ENCODE measurements at regions not wholly inside any gene's neighbourhood (a gene's known extent, or its start where the extent isn't known, plus 50 kb on each side); places are given as distances from the start of the nearest gene placed in this dataset.

- TF ChIP-seq KDM4A (IDR thresholded peaks at IDR 0.05; ENCODE audit: low read depth, low read length, severe bottlenecking) (no peak), KDM5A (IDR thresholded peaks at IDR 0.05; ENCODE audit: low read length) (no peak), TAF7 (optimal IDR thresholded peaks at IDR 0.05; ENCODE audit: borderline replicate concordance, low read depth, low read length) (no peak), USF2 (IDR thresholded peaks at IDR 0.05; ENCODE audit: low read length) (no peak), JUND (IDR thresholded peaks at IDR 0.05; ENCODE audit: low read length) (no peak), GTF2F1 (IDR thresholded peaks at IDR 0.05; ENCODE audit: borderline replicate concordance, low read depth, low read length) (no peak), EP300 (IDR thresholded peaks at IDR 0.05; ENCODE audit: borderline replicate concordance in 1 of 2, low read depth in 2 of 2, low read length in 2 of 2) (no peak), CEBPB (IDR thresholded peaks at IDR 0.05; ENCODE audit: low read depth, low read length) (no peak), BACH1 (IDR thresholded peaks at IDR 0.05; ENCODE audit: low read length) (no peak), RBBP5 (IDR thresholded peaks at IDR 0.05; ENCODE audit: borderline replicate concordance, low read depth, low read length) (no peak)
- DNase-seq (ENCODE audit: low read depth in 1 of 2, low spot score in 2 of 2) (no peak), FAIRE-seq (no peak)
- no peaks in the 10 kb centered on the region for H3K79me2 ChIP-seq (ENCODE audit: control insufficient read depth in 1 of 2, insufficient read depth in 2 of 2, low read length in 2 of 2)
- peaks cover 0 to 7% (median 5%) of the 10 kb centered on the region in 4 experiments; a peak in 4 of 7 replicates for H3K4me1 ChIP-seq (replicated peaks in 1 of 4; ENCODE audit: control insufficient read depth in 3 of 4, insufficient read depth in 4 of 4, low read length in 3 of 4)
- peak overlapping the region in 1 of 2 experiments; percentile 32; a peak in 1 of 4 replicates for H3K4me2 ChIP-seq (ENCODE audit: insufficient read depth in 1 of 2, low read depth in 2 of 2, low read length in 2 of 2)
- no peak overlapping the region for H2BK15ac ChIP-seq (ENCODE audit: low read length)
- no peak overlapping the region for H3K9ac ChIP-seq (replicated peaks in 1 of 4; ENCODE audit: extremely low read depth in 1 of 4, low read depth in 3 of 4, low read length in 3 of 4)
- H3K14ac ChIP-seq (ENCODE audit: insufficient read length) = no peak overlapping the region
- no peak overlapping the region for H4K8ac ChIP-seq (ENCODE audit: extremely low read depth, insufficient read depth, low read length)
- H4K20me1 ChIP-seq (replicated peaks in 1 of 2; ENCODE audit: control insufficient read depth in 1 of 2, insufficient read depth in 2 of 2, low read length in 2 of 2) = no peaks in the 10 kb centered on the region
- CTCF ChIA-PET (ENCODE audit: partially characterized antibody) = interaction anchor here (0.6 to 1.0 kb wide), 3 partner anchors 116 to 798 kb away, joined by 3 to 4 read pairs (median 3); no protein-coding TSS in a partner anchor
- no peak overlapping the region for H3K27ac ChIP-seq (ENCODE audit: low read depth, low read length)
- H2BK12ac ChIP-seq (ENCODE audit: low read depth, low read length) = 0 out of 2 replicates have a peak overlapping the region, but pooled peaks have one; percentile 39
- 0 out of 2 replicates have a peak overlapping the region, but pooled peaks have one; percentile 72 for H2BK20ac ChIP-seq (ENCODE audit: low read length)
- H3K4me3 ChIP-seq (ENCODE audit: extremely low read depth in 1 of 4, insufficient read depth in 2 of 4, low read depth in 3 of 4, low read length in 4 of 4) = no peak overlapping the region
- H2AK5ac ChIP-seq (ENCODE audit: low read depth, low read length) = no peak overlapping the region
- no peak overlapping the region for H3K56ac ChIP-seq (replicated peaks; ENCODE audit: insufficient read length, low read depth, low read length)
- no peak overlapping the region for H4K5ac ChIP-seq (ENCODE audit: insufficient read length, low read depth, low read length)
- no peak overlapping the region for H3K23ac ChIP-seq (ENCODE audit: insufficient read length)
- no peaks in the 10 kb centered on the region for H3K23me2 ChIP-seq (ENCODE audit: low read depth, low read length)
- POLR2A ChIA-PET (ENCODE audit: partially characterized antibody) = interaction anchor here (1.2 kb wide), 1 partner anchor 53 kb away, joined by 3 read pairs; no protein-coding TSS in a partner anchor
- H2AFZ ChIP-seq (ENCODE audit: low read length) = peak overlapping the region; percentile 95
- no peaks in the 10 kb centered on the region for H3K36me3 ChIP-seq (ENCODE audit: control insufficient read depth in 2 of 4, insufficient read depth in 4 of 4, low read length in 3 of 4)
- H3K4ac ChIP-seq (replicated peaks; ENCODE audit: insufficient read length, low read depth, low read length) = no peak overlapping the region
- H2BK120ac ChIP-seq (replicated peaks; ENCODE audit: low read depth, low read length) = no peak overlapping the region
- H3K27me3 ChIP-seq (replicated peaks in 1 of 4; ENCODE audit: control insufficient read depth in 3 of 4, extremely low read depth in 1 of 4, insufficient read depth in 3 of 4, low read length in 3 of 4) = no peaks in the 10 kb centered on the region
- no peaks in the 10 kb centered on the region for H3K79me1 ChIP-seq (ENCODE audit: low read depth, low read length)
- H3K9me3 ChIP-seq (ENCODE audit: insufficient read depth in 2 of 2, low read depth in 1 of 2, low read length in 1 of 2) = no peaks in the 10 kb centered on the region; a peak in 1 of 4 replicates
- H3K18ac ChIP-seq (ENCODE audit: extremely low read depth, low read length) = no peak overlapping the region; the same call in 1 of the 2 replicates
- H2BK5ac ChIP-seq (ENCODE audit: low read depth, low read length) = no peak overlapping the region
- no peak overlapping the region for H4K91ac ChIP-seq (replicated peaks; ENCODE audit: insufficient read length, low read length)
- WGBS, 2 experiments (ENCODE audit: extremely low coverage in 1 of 2, insufficient coverage in 1 of 2, insufficient read length in 1 of 2, insufficient replicate concordance in 2 of 2, low coverage in 1 of 2, low lambda C conversion rate in 2 of 2, missing lambda C conversion rate in 1 of 2) = 80% methylated on average over 3 of the region's 3 CpGs; no CpG with 5 or more reads in 1 of the 2 experiments
Observed at GRCh38 chr2:203636588-203637470, 69.6 kb upstream of the CD28 start.
